Peyer's patch (tissue), 4 donors: ENCODE measurements at regions not wholly inside any gene's neighbourhood (a gene's known extent, or its start where the extent isn't known, plus 50 kb on each side); places are given as distances from the start of the nearest gene placed in this dataset.

ENCODE experiments used
- POLR2A ChIP-seq, 2 donors: fragments of 450-650 bp; IDR thresholded peaks; one replicate each; pipeline ENCODE4 v1.5.1; 2017; ENCODE audit warnings: antibody characterized with exemption in 2 of 2, mild to moderate bottlenecking in 2 of 2, moderate library complexity in 2 of 2
- TF ChIP-seq, protein P1 (sequence below), 6 experiments: fragments of 450-650 bp in 4 of 6; fragments of 200-600 bp in 2 of 6; sonication (generic) in 1 of 6; IDR thresholded peaks; one replicate each; pipeline ENCODE4 v1.5.1; 2017 to 2019; ENCODE audit warnings: antibody characterized with exemption in 6 of 6, mild to moderate bottlenecking in 3 of 6, moderate library complexity in 1 of 6

- TF ChIP-seq, protein P1, sequence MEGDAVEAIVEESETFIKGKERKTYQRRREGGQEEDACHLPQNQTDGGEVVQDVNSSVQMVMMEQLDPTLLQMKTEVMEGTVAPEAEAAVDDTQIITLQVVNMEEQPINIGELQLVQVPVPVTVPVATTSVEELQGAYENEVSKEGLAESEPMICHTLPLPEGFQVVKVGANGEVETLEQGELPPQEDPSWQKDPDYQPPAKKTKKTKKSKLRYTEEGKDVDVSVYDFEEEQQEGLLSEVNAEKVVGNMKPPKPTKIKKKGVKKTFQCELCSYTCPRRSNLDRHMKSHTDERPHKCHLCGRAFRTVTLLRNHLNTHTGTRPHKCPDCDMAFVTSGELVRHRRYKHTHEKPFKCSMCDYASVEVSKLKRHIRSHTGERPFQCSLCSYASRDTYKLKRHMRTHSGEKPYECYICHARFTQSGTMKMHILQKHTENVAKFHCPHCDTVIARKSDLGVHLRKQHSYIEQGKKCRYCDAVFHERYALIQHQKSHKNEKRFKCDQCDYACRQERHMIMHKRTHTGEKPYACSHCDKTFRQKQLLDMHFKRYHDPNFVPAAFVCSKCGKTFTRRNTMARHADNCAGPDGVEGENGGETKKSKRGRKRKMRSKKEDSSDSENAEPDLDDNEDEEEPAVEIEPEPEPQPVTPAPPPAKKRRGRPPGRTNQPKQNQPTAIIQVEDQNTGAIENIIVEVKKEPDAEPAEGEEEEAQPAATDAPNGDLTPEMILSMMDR (IDR thresholded peaks at IDR 0.05): no peak
- no peak for TF ChIP-seq POLR2A (IDR thresholded peaks at IDR 0.05)
Observed at GRCh38 chr2:16061441-16062217, 121.3 kb downstream of the MYCN start.
